H9 (cell line): ENCODE measurements at regions not wholly inside any gene's neighbourhood (a gene's known extent, or its start where the extent isn't known, plus 50 kb on each side); places are given as distances from the start of the nearest gene placed in this dataset.

Experiments
- DNase-seq: peaks from one replicate; pipeline ENCODE4 v3.0.0-alpha.2; 2017
- H2AFZ ChIP-seq: one replicate; pipeline ENCODE4 v1.6.1; 2013; ENCODE audit warnings: mild to moderate bottlenecking, low read length, control low read depth, moderate library complexity
- H2AK5ac ChIP-seq: 2 replicates; pipeline ENCODE4 v1.6.1; 2013; ENCODE audit warnings: low read length, control low read depth, mixed read lengths; ENCODE audit not compliant: insufficient read length
- H2BK120ac ChIP-seq: one replicate; pipeline ENCODE4 v1.6.1; 2013; ENCODE audit warnings: low read depth, mild to moderate bottlenecking, low read length, control low read depth, inconsistent platforms; ENCODE audit not compliant: poor library complexity, severe bottlenecking
- H2BK12ac ChIP-seq: 2 replicates; pipeline ENCODE4 v1.6.1; 2013; ENCODE audit warnings: low read length, control low read depth, mixed read lengths, low read depth; ENCODE audit not compliant: insufficient read length
- H2BK15ac ChIP-seq: 2 replicates; pipeline ENCODE4 v1.6.1; 2013; ENCODE audit warnings: low read depth, low read length, control low read depth
- H2BK20ac ChIP-seq: one replicate; pipeline ENCODE4 v1.6.1; 2013; ENCODE audit warnings: low read depth, mild to moderate bottlenecking, low read length, control low read depth, inconsistent platforms; ENCODE audit not compliant: poor library complexity, severe bottlenecking
- H2BK5ac ChIP-seq: 2 replicates; pipeline ENCODE4 v1.6.1; 2013; ENCODE audit warnings: low read length, control low read depth, mixed read lengths; ENCODE audit not compliant: insufficient read length
- H3K14ac ChIP-seq: 2 replicates; pipeline ENCODE4 v1.6.1; 2013; ENCODE audit warnings: low read length, control low read depth; ENCODE audit not compliant: insufficient read depth
- H3K18ac ChIP-seq: 2 replicates; pipeline ENCODE4 v1.6.1; 2013; ENCODE audit warnings: low read depth, mild to moderate bottlenecking, mixed read lengths, low read length, control low read depth; ENCODE audit not compliant: insufficient read length
- H3K23ac ChIP-seq: 2 replicates; pipeline ENCODE4 v1.6.1; 2013; ENCODE audit warnings: low read length, control low read depth, mixed read lengths, low read depth; ENCODE audit not compliant: insufficient read length
- H3K23me2 ChIP-seq: 2 replicates; pipeline ENCODE4 v1.6.1; 2013; ENCODE audit warnings: low read depth, mild to moderate bottlenecking, mixed read lengths, low read length, control low read depth; ENCODE audit not compliant: insufficient read length, poor library complexity, severe bottlenecking
- H3K27ac ChIP-seq: 2 replicates; pipeline ENCODE4 v1.5.1; 2013; ENCODE audit warnings: low read length, control low read depth, mixed read lengths, low read depth; ENCODE audit not compliant: insufficient read length
- H3K27me3 ChIP-seq: 2 replicates; pipeline ENCODE4 v1.6.1; 2013; ENCODE audit warnings: low read length, control low read depth, inconsistent platforms; ENCODE audit not compliant: insufficient read depth
- H3K4ac ChIP-seq: 2 replicates; pipeline ENCODE4 v1.6.1; 2013; ENCODE audit warnings: low read depth, mild to moderate bottlenecking, control low read depth, inconsistent platforms, low read length, moderate library complexity
- H3K4me1 ChIP-seq: 2 replicates; pipeline ENCODE4 v1.6.1; 2013; ENCODE audit warnings: low read length, control low read depth, inconsistent platforms; ENCODE audit not compliant: insufficient read depth
- H3K4me2 ChIP-seq: 2 replicates; pipeline ENCODE4 v1.6.1; 2013; ENCODE audit warnings: low read length, control low read depth, mixed read lengths; ENCODE audit not compliant: insufficient read length, insufficient read depth
- H3K56ac ChIP-seq: 2 replicates; pipeline ENCODE4 v1.6.1; 2013; ENCODE audit warnings: low read depth, mild to moderate bottlenecking, mixed read lengths, low read length, control low read depth; ENCODE audit not compliant: insufficient read length
- H3K79me1 ChIP-seq: 2 replicates; pipeline ENCODE4 v1.6.1; 2013; ENCODE audit warnings: low read depth, mild to moderate bottlenecking, moderate library complexity, low read length, control low read depth, inconsistent platforms; ENCODE audit not compliant: insufficient read depth, poor library complexity, severe bottlenecking
- H3K79me2 ChIP-seq: 2 replicates; pipeline ENCODE4 v1.6.1; 2013; ENCODE audit warnings: low read length, control low read depth, inconsistent platforms; ENCODE audit not compliant: insufficient read depth
- H3K9ac ChIP-seq: 2 replicates; pipeline ENCODE4 v1.6.1; 2013; ENCODE audit warnings: low read length, control low read depth, mixed read lengths; ENCODE audit not compliant: insufficient read length; ENCODE audit errors: extremely low read depth
- H3K9me3 ChIP-seq: one replicate; pipeline ENCODE4 v1.6.1; 2013; ENCODE audit warnings: low read depth, low read length, inconsistent platforms; ENCODE audit not compliant: control insufficient read depth
- H3T11ph ChIP-seq: one replicate; pipeline ENCODE4 v1.6.1; 2013; ENCODE audit warnings: mild to moderate bottlenecking, low read length, control low read depth, inconsistent platforms
- H4K20me1 ChIP-seq: one replicate; pipeline ENCODE4 v1.6.1; 2013; ENCODE audit not compliant: control insufficient read depth, insufficient read length, insufficient read depth
- H4K5ac ChIP-seq: 2 replicates; pipeline ENCODE4 v1.6.1; 2013; ENCODE audit warnings: low read depth, mild to moderate bottlenecking, mixed read lengths, low read length, control low read depth; ENCODE audit not compliant: insufficient read length
- H4K8ac ChIP-seq: replicated peaks from 2 replicates; pipeline ENCODE4 v1.6.1; 2013; ENCODE audit warnings: low read length, control low read depth, mixed read lengths, low read depth; ENCODE audit not compliant: insufficient read length
- H4K91ac ChIP-seq: 2 replicates; pipeline ENCODE4 v1.6.1; 2013; ENCODE audit warnings: low read depth, mild to moderate bottlenecking, moderate library complexity, mixed read lengths, low read length, control low read depth; ENCODE audit not compliant: insufficient read length
- H3K27ac Mint-ChIP-seq, 3 experiments: 2 replicates in 2 of 3; 3 replicates in 1 of 3; pipeline ENCODE4 v1.8.0; 2020 to 2021; ENCODE audit warnings: mixed read lengths in 3 of 3, mild to moderate bottlenecking in 1 of 3, moderate library complexity in 1 of 3
- H3K27me3 Mint-ChIP-seq: 2 replicates; pipeline ENCODE4 v1.8.0; 2021; ENCODE audit warnings: low read depth, mild to moderate bottlenecking, moderate library complexity, mixed read lengths
- H3K36me3 Mint-ChIP-seq, 3 experiments: 2 replicates in 2 of 3; 3 replicates in 1 of 3; pipeline ENCODE4 v1.8.0; 2020 to 2021; ENCODE audit warnings: low read depth in 3 of 3, mixed read lengths in 3 of 3; ENCODE audit not compliant: insufficient read depth in 1 of 3
- H3K4me1 Mint-ChIP-seq, 2 experiments: 2 replicates each; pipeline ENCODE4 v1.8.0; 2020; ENCODE audit warnings: mixed read lengths in 2 of 2
- H3K4me3 Mint-ChIP-seq, 2 experiments: 2 replicates in 1 of 2; 3 replicates in 1 of 2; pipeline ENCODE4 v1.8.0; 2020 to 2021; ENCODE audit warnings: mild to moderate bottlenecking in 2 of 2, mixed read lengths in 2 of 2, moderate library complexity in 1 of 2
- H3K9me3 Mint-ChIP-seq, 2 experiments: 2 replicates in 1 of 2; 3 replicates in 1 of 2; pipeline ENCODE4 v1.8.0; 2020; ENCODE audit warnings: mild to moderate bottlenecking in 2 of 2, mixed read lengths in 2 of 2, moderate library complexity in 1 of 2
- WGBS: extraction: QIAGEN DNeasy Blood & Tissue Kit; methylation state at CpG from one replicate; pipeline ENCODE4 v1.1.7; 2013; ENCODE audit warnings: missing lambda C conversion rate, low lambda C conversion rate, mixed read lengths; ENCODE audit not compliant: insufficient read length; ENCODE audit errors: extremely low coverage; 5-methylcytosine and 5-hydroxymethylcytosine counted together
- TF ChIP-seq, protein P1 (sequence below): fragments of 200-600 bp; sonication (generic); conservative IDR thresholded peaks from 3 replicates; pipeline ENCODE4 v1.8.0; 2021; ENCODE audit warnings: antibody characterized with exemption, mild to moderate bottlenecking

DNA sequence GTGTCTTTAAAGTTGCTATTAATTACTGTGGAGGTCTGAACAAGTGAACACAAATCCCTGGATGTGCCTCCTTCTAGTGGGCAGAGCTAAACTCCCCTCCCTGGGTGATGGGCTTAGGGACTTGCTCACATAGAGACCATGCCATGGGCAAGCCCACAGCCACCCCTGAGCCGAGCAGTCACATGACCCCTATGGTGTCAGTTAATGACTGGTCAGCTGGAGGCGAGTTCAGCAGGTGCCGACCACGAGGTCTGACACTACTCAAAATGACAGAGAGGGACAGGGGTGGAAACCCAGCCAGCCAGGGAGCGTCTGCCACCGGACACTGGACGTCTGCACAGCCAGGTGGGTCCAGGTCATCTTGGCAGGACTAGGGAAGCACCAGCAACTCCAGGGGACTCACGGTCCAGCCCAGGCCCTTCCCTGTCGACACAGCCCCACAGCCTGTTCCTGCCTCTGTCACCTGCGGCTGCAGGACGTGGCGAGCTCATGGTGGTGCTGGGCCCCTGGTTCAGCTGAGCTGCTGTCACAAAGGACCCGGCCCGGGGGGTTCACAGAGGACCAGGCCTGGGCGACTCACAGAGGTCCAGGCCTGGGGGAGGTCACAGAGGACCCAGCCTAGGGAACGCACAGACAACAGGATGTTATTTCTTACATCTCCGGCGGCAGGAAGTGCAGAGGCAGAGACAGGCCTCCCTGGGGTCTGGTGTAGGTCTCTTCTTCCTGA, 135.0 kb downstream of the BRD1 start:
- peaks cover 0 to 18% (median 0%) of the 10 kb centered on the region in 3 experiments; a peak in 5 of 7 replicates for H3K36me3 Mint-ChIP-seq

More for the DNA sequence above, 135.0 kb downstream of the BRD1 start:
- Histone ChIP-seq H3K9ac (no peak overlapping the region), H2BK120ac (no peak overlapping the region), H4K91ac (no peak overlapping the region), H2BK5ac (no peak overlapping the region), H3K4ac (no peak overlapping the region), H4K8ac (no peak overlapping the region), H4K5ac (no peak overlapping the region), H3K4me2 (no peak overlapping the region), H3K18ac (no peak overlapping the region), H3K79me2 (no peaks in the 10 kb centered on the region), H3K56ac (no peak overlapping the region), H3K27me3 (no peaks in the 10 kb centered on the region), H2BK20ac (no peak overlapping the region), H3K23ac (no peak overlapping the region), H4K20me1 (no peaks in the 10 kb centered on the region), H3K23me2 (no peaks in the 10 kb centered on the region), H2AFZ (no peak overlapping the region), H3K9me3 (peaks cover 8% of the 10 kb centered on the region), H3K27ac (no peak overlapping the region), H3K79me1 (no peaks in the 10 kb centered on the region), H3K14ac (no peak overlapping the region), H3T11ph (no peak overlapping the region), H3K4me1 (no peaks in the 10 kb centered on the region), H2BK15ac (no peak overlapping the region), H2BK12ac (no peak overlapping the region), H2AK5ac (no peak overlapping the region)
- WGBS, result no CpG with 5 or more reads among the region's 18 CpGs
- Mint-ChIP-seq H3K4me3 (no peak overlapping the region), H3K9me3 (peaks cover 31 to 36% of the 10 kb centered on the region in 2 experiments), H3K27ac (no peak overlapping the region), H3K4me1 (no peaks in the 10 kb centered on the region), H3K27me3 (peaks cover 9% of the 10 kb centered on the region)
- peak; percentile 20 for DNase-seq
- TF ChIP-seq, protein P1, sequence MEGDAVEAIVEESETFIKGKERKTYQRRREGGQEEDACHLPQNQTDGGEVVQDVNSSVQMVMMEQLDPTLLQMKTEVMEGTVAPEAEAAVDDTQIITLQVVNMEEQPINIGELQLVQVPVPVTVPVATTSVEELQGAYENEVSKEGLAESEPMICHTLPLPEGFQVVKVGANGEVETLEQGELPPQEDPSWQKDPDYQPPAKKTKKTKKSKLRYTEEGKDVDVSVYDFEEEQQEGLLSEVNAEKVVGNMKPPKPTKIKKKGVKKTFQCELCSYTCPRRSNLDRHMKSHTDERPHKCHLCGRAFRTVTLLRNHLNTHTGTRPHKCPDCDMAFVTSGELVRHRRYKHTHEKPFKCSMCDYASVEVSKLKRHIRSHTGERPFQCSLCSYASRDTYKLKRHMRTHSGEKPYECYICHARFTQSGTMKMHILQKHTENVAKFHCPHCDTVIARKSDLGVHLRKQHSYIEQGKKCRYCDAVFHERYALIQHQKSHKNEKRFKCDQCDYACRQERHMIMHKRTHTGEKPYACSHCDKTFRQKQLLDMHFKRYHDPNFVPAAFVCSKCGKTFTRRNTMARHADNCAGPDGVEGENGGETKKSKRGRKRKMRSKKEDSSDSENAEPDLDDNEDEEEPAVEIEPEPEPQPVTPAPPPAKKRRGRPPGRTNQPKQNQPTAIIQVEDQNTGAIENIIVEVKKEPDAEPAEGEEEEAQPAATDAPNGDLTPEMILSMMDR, result no peak
